ENCODE measurements at regions not wholly inside any gene's neighbourhood (a gene's known extent, or its start where the extent isn't known, plus 50 kb on each side); places are given as distances from the start of the nearest gene placed in this dataset.

GRCh38 chr4:83171436-83172039 is 57.0 kb upstream of the PLAC8 start:
- no peak for DNase-seq

DNA sequence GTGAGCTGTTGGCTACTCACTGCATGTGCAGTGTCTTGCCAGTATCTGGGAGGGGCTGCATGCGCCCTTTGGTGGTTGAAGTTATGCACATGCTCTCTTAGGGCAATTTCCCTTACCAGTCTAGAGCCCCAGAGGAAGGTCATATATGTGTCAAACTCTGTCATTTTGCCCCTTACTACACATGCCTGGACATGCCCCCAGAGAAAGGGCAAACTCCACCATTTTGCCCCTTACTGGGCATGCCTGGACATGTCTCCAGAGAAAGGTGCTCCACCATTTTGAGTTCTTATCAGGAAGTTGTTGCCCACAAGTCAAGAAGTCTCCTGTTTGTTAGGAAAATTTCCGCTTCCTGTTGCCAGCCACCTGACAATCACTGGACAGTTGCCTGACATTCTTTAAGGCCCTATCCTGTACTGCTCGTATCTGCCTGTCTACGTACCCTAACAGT is 56.4 kb upstream of the PLAC8 start:
- no peak for DNase-seq

All from DMS153 (cell line).